Retinal pigment epithelial cell (primary cell): ENCODE measurements at regions not wholly inside any gene's neighbourhood (a gene's known extent, or its start where the extent isn't known, plus 50 kb on each side); places are given as distances from the start of the nearest gene placed in this dataset.
"Not testable (repeated sequence)": the region's sequence is repeated elsewhere in the genome, so short reads cannot be mapped to it uniquely, and the experiment has no call there.

ENCODE experiments used
- DNase-seq: peaks from one replicate; pipeline ENCODE4 v3.0.0-alpha.2; 2010; ENCODE audit warnings: low read depth
- H3K4me3 ChIP-seq: 2 replicates; pipeline ENCODE4 v1.5.1; 2011; ENCODE audit warnings: mild to moderate bottlenecking, low read length, control low read depth, moderate library complexity
- CTCF ChIP-seq: conservative IDR thresholded peaks from 2 replicates; pipeline ENCODE4 v1.5.1; 2011; ENCODE audit warnings: low read depth, low read length, control low read depth, inconsistent platforms

GRCh38 chr1:209109001-209109785, 474.3 kb upstream of the CAMK1G start:
- no peak for DNase-seq
- no peak for TF ChIP-seq CTCF
- no peak overlapping the region for H3K4me3 ChIP-seq

- no peak for DNase-seq
- TF ChIP-seq CTCF, result no peak
- H3K4me3 ChIP-seq, result no peak overlapping the region
Observed at GRCh38 chr1:209113521-209113920, 470.0 kb upstream of the CAMK1G start.

GRCh38 chr1:209116705-209117104, 466.8 kb upstream of the CAMK1G start:
- no peak for DNase-seq
- H3K4me3 ChIP-seq, result no peak overlapping the region
- TF ChIP-seq CTCF, result no peak

- no peak for TF ChIP-seq CTCF
Observed at GRCh38 chr1:209123601-209124000, 459.9 kb upstream of the CAMK1G start.

GRCh38 chr1:209129091-209129490, 454.4 kb upstream of the CAMK1G start:
- not testable (repeated sequence) for DNase-seq, H3K4me3 ChIP-seq

More at GRCh38 chr1:209123601-209124000, 459.9 kb upstream of the CAMK1G start:
- no peak overlapping the region for H3K4me3 ChIP-seq
- no peak for DNase-seq

GRCh38 chr1:209130886-209131285, 452.6 kb upstream of the CAMK1G start:
- no peak for TF ChIP-seq CTCF
- no peak for DNase-seq

GRCh38 chr1:209132736-209133467, 450.6 kb upstream of the CAMK1G start:
- DNase-seq, result no peak
- H3K4me3 ChIP-seq, result no peak overlapping the region
- no peak for TF ChIP-seq CTCF

More at GRCh38 chr1:209130886-209131285, 452.6 kb upstream of the CAMK1G start:
- no peak overlapping the region for H3K4me3 ChIP-seq
